DMS79 treated with DMSO at 0.1 percent for 48 hours (cell line): ENCODE measurements at regions not wholly inside any gene's neighbourhood (a gene's known extent, or its start where the extent isn't known, plus 50 kb on each side); places are given as distances from the start of the nearest gene placed in this dataset.
A peak's percentile ranks its signal among the peaks of the same experiment; 100 is the strongest.
"Not testable (repeated sequence)": the region's sequence is repeated elsewhere in the genome, so short reads cannot be mapped to it uniquely, and the experiment has no call there.

Source experiments
- DNase-seq: peaks from one replicate; lab custom pipeline; 2025; lab: John Stamatoyannopoulos, UW

DNA sequence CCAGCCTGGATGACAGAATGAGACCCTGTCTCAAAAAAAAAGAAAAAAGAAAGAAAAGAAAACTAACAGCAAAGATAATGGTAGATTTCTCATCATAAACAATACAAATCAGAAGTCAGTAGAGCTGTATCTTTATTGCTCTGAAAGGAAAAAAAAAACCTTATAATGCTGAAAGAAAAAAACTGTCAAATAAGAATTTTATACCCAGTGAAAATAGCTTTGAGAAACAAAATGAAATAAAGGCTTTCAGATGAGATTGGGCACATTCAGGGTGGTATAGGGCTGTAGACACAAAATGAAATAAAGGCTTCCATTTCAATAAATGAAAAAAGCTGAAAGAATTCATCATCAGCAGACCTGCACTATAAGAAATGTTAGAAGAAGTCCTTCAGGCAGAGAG is 105.0 kb upstream of the FOXN3 start:
- no peak for DNase-seq

- no peak for DNase-seq
Observed at GRCh38 chr14:89519040-89519439, 102.0 kb upstream of the FOXN3 start.

DNA sequence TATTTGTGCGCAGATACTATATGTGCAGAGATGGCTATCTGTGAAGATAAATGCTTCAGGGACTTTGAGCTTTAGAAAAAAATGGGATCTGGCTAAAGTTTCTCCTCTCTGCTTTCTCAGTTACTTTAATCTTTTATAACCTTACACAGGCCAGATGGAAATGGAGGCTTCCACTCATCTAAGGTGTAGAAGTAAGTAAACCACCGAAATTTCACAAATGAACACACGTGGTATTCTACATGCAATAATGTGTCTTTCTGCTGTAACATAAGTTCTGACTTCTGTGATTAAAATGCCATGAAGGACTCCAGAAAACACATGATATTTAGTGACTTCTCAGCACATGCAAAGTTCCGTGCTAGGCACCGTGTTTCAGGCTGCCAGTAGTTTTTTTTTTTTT is 99.1 kb upstream of the FOXN3 start:
- no peak for DNase-seq

GRCh38 chr14:89514601-89515000 is 97.6 kb upstream of the FOXN3 start:
- DNase-seq: no peak

GRCh38 chr14:89509891-89510290 is 92.9 kb upstream of the FOXN3 start:
- no peak for DNase-seq

- no peak for DNase-seq
Observed at GRCh38 chr14:89508863-89509262, 91.8 kb upstream of the FOXN3 start.

DNA sequence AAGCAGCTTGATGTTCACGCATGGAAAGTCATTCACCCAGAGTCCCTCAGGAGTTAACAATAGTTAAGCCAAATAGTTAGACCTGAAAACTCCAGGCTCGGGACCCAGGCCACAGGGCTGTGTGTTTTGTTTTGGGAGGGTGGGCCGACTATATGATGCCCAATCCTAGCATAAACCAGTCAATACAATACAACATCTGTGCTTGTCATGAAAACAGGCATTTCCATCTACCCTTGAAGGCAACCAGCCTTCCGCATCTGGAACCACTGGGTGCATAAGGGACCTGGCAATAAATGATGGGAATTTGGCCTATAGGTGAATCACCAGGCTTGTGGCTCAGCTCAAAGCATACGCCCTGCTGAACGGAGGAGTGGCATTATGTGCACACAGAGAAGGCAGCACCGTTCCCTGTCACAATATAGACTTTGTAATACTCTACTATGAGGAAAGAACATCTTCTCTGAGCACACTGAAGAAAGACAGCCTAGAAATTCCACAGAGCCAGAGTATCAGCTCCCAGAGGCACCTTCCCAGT is 91.0 kb upstream of the FOXN3 start:
- no peak for DNase-seq

- DNase-seq: no peak
Observed at GRCh38 chr14:89507521-89507920, 90.5 kb upstream of the FOXN3 start.

DNA sequence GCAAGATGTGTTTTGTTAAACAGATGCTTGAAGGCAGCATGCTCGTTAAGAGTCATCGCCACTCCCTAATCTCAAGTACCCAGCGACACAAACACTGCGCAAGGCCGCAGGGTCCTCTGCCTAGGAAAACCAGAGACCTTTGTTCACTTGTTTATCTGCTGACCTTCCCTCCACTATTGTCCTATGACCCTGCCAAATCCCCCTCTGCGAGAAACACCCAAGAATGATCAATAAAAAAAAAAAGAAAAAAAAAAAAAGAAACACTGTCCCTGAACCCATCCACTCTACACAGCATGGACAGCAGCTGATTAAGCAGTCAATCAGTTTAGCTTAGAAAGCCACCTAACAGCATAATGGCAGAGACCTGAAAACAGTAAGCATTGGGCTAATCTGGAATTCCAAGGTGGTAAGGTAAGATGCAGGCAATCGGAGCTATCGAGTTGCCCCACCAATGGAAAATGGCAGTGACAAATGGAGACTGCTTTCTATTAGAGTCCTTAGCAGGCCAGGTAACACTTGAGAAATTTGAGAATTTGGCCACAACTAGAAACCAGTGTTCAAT is 89.9 kb upstream of the FOXN3 start:
- DNase-seq: not testable (repeated sequence)

DNA sequence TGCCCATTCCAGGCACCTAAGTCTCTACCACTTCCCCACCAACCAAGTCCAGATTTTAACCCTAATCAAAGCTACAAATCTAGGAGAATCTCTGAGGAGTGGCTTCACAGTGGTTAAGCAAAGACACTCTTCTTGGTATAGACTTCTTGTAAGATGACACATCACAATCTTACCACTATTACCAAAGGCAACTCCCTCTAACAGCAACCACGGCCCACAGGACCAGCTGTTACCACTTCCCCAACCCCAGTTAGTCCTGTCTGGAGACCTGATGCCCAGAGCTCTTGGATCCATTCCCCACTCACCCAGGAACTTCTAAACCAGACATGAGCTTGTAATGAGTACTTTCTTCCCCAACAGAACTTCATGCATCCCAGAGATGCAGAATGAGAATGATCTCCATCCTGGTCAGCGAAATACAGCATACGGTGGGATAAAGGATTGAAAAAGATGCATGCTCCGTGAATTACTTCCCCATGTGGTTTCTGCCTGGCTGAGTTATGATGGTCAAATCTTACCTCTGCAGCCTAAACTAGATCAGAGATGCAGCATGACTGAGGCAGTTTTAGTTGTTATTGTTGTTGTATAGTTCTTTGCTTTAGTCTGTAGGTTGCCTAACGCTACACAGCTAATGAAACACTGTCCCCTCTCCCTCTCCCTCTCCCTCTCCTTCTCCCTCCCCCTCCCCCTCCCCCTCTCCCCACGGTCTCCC is 87.7 kb upstream of the FOXN3 start:
- no peak for DNase-seq

DNA sequence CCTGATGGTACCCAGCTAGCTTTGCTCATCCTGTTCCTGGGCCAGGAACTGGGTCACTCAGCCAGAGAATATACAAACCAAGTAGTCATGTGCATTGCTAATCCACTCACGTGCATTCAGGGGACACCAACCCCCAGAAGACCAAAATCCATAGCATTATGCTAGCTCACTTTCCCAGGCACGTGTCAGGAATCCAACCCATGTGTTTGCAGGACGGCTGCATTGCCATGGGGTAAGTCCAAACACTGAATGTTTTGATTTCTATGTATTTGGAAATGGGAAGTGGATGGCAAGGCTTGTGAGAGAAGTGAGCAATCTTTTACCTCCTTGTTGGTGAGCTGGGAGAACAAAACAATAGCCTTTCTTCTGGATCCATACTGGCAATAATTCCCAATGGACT is 87.1 kb upstream of the FOXN3 start:
- DNase-seq: no peak

DNA sequence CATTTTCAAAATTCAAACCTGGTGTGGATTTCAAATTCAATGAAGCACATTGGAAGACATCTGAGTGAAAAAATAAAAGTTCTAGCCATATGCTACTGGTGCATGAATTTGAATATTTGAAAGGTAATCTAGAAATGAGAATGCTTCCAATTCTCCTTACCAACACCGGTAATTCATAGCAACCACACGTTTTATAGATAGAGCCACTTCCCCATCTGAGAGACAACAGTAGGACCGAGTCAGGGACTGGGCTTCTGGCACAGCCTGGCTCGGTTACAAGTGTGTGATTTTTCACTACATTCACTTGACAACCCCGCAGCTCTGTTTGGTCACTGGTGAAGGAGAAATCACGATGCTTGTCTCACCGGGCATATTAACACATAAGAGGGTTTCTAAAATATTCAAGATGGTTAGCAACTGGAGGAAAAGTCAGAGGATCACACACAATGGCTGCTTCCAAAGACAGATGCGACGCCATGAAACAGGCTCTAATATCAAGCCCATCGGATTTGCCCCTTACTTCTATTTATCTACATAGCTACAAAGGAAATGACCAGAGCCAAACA is 86.5 kb upstream of the FOXN3 start:
- no peak for DNase-seq

- DNase-seq: no peak
Observed at GRCh38 chr14:89502966-89503365, 85.9 kb upstream of the FOXN3 start.

DNA sequence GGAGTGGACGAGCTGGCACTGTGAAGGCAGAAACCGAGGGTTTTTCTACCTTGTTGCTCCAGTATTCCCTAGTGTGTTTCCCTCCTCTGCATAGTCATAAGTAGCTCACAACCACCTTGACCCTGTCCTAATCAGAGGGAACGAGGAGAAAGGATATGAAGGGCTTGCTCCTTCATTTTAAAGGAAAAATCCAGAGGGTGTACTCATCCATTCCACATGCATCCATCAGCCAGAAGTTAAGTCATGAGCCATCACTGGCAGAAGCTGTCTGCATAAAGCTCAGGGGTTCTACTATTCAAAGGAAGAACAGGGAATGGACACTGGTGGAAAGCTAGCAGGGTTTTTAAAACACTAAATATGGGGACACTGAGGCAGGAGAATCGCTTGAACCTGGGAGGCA is 84.3 kb upstream of the FOXN3 start:
- DNase-seq: no peak

GRCh38 chr14:89500303-89500702 is 83.3 kb upstream of the FOXN3 start:
- no peak for DNase-seq

GRCh38 chr14:89498878-89499277 is 81.8 kb upstream of the FOXN3 start:
- DNase-seq: no peak

DNA sequence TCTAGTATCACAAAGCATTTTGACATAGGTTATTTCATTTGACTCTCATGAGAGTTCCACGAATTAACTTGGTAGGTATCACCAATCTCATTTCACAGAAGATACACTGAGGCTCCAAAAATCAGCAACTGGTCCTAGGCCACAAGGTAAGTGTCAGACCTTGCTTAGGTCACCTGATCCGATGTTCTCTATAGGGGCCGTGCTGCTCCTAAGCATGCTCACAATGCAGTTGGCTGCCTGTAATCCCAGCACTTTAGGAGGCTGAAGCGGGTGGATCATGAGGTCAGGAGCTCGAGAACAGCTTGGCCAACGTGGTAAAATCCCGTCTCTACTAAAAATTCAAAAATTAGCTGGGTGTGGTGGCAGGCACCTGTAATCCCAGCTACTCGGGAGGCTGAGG is 78.7 kb upstream of the FOXN3 start:
- DNase-seq: no peak

- DNase-seq: peak; percentile 29
Observed at GRCh38 chr14:89493877-89494634, 77.0 kb upstream of the FOXN3 start.

- DNase-seq: no peak
Observed at GRCh38 chr14:89493406-89493805, 76.4 kb upstream of the FOXN3 start.

DNA sequence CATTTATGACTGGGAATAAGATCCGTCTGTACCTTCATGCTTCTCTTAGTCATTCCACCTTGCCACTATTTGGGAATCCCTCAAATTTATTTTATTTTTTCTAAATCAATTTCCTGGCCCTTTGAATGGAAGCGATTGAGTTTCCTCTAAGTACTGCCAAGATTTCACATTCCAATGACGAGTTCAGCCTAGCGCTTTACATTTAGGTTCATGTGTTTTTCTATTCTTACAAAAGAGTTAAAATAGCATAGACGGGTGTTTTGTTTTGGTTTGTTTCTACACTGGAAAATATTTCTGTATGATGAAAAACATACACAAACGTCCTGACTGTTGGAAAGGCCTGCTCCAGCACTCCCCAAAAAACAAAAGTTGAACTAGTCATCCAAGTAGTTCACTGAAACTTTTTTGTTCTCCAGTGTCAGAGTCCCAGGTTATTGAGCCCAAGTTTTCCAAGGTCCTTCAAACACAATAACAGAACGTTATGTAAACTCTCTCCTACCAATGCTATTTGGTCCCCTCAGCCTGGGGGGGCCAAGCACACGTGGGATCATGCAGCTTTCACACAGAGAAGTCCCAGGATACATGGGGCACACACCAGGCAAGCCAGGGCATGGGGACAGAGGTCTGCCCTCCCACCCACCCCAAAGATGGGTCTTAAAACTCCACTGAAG is 74.8 kb upstream of the FOXN3 start:
- no peak for DNase-seq

- no peak for DNase-seq
Observed at GRCh38 chr14:89490466-89490865, 73.4 kb upstream of the FOXN3 start.

DNA sequence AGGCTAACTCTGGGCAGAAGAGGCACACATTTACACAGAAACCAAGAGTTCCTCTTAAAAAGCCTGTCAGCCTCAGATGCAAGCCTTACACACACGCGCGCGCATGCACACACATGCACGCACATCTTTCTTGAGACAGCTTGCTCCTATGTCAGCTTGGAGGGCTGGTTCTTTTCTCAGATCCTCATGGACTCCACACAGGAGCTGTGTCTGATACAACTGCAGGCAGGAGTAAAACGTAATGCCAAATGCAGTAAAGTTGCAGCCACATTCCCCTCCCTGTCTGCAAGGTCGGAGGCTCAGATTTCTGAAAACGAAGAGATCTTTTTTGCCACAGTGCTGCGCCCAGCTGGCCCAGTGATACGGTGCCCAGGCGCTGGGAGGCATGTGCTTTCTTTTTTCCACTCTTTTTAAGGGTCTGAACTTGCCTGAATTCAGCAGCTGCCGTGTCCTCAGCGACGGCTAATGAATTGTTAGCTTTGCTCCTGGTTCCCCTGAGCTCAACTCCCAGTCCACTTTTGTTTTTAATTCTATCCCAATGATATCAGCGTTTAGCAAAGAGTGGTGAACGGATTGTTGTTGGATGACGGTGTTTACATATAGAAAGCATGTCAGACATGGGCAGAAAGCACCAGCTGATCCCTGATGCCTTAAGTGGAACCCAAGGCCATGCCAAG is 72.9 kb upstream of the FOXN3 start:
- DNase-seq: peak; percentile 49
